Thyroid gland (tissue), 4 donors: ENCODE measurements at regions not wholly inside any gene's neighbourhood (a gene's known extent, or its start where the extent isn't known, plus 50 kb on each side); places are given as distances from the start of the nearest gene placed in this dataset.

Experiments used
- CTCF ChIP-seq, 6 experiments: fragments of 200-600 bp in 3 of 6; fragments of 450-650 bp in 3 of 6; sonication (generic) in 3 of 6; IDR thresholded peaks; one replicate each; pipeline ENCODE4 v1.5.1; 2016 to 2019; ENCODE audit warnings: antibody characterized with exemption in 6 of 6, mild to moderate bottlenecking in 2 of 6, inconsistent platforms in 1 of 6, moderate library complexity in 1 of 6
- POLR2A ChIP-seq, 2 donors: fragments of 450-650 bp; IDR thresholded peaks; one replicate each; pipeline ENCODE4 v1.6.1; 2017; ENCODE audit warnings: antibody characterized with exemption in 2 of 2, mild to moderate bottlenecking in 2 of 2, moderate library complexity in 1 of 2

GRCh38 chrX:130974323-130974722, 71.3 kb upstream of the ENOX2 start:
- no peak for TF ChIP-seq CTCF (IDR thresholded peaks at IDR 0.05)
- no peak for TF ChIP-seq POLR2A (IDR thresholded peaks at IDR 0.05)
